GM12878 (cell line): ENCODE measurements at regions not wholly inside any gene's neighbourhood (a gene's known extent, or its start where the extent isn't known, plus 50 kb on each side); places are given as distances from the start of the nearest gene placed in this dataset.

ENCODE experiments used
- ATAC-seq: fragments of 200-7000 bp; cut with Tn5 transposase; 3 replicates; pipeline ENCODE4 v1.9.1; 2020; ENCODE audit warnings: mild to moderate bottlenecking, moderate library complexity
- BruUV-seq: library from RNA; stranded (reverse); fragments of 400-500 nt; replicated peaks from 2 replicates; lab custom pipeline; 2021; lab: Mats Ljungman, UMichigan
- CTCF ChIA-PET: fragments of 300-600 bp; sonication (Branson Sonifier 250); formaldehyde crosslinking; extraction: SDS; loops from one replicate; lab custom pipeline; 2021; ENCODE audit warnings: inconsistent platforms; lab: Yijun Ruan, JAX
- POLR2A ChIA-PET: fragments of 350-600 bp; formaldehyde crosslinking; extraction: SDS; loops from one replicate; lab custom pipeline; 2021; ENCODE audit warnings: inconsistent platforms; lab: Charles Lee
- RAD21 ChIA-PET: fragments of 300-600 bp; sonication (Branson Sonifier 250); formaldehyde crosslinking; loops from one replicate; lab custom pipeline; 2023; ENCODE audit warnings: antibody characterized with exemption; ENCODE audit not compliant: unreplicated experiment; lab: Charles Lee
- SMC1A ChIA-PET: fragments of 300-600 bp; sonication (Branson Sonifier 250); formaldehyde crosslinking; loops from one replicate; lab custom pipeline; 2023; ENCODE audit not compliant: unreplicated experiment, uncharacterized antibody; lab: Charles Lee
- DNase-seq: peaks from one replicate; pipeline ENCODE4 v3.0.0-alpha.2; 2011; ENCODE audit warnings: low read depth, low spot score
- FAIRE-seq: peaks from 3 replicates; lab custom pipeline; 2011; peaks lifted over from hg19 to GRCh38; lab: Jason Lieb, UNC
- H2AFZ ChIP-seq: 2 replicates; pipeline ENCODE4 v1.6.0; 2011; ENCODE audit warnings: low read depth, low read length, control low read depth; ENCODE audit not compliant: control insufficient read depth
- H3K27ac ChIP-seq: 2 replicates; pipeline ENCODE4 v1.5.1; 2011; ENCODE audit warnings: control low read depth; ENCODE audit not compliant: control insufficient read depth, insufficient read depth
- H3K27me3 ChIP-seq, 2 experiments: replicated peaks in 1 of 2; 2 replicates each; pipeline versions ENCODE4 v1.6.0 to v1.6.1; 2011; ENCODE audit warnings: low read length in 1 of 2; ENCODE audit not compliant: control insufficient read depth in 2 of 2, insufficient read depth in 2 of 2
- H3K36me3 ChIP-seq, 2 experiments: 2 replicates each; pipeline ENCODE4 v1.5.1; 2011; ENCODE audit warnings: low read length in 1 of 2; ENCODE audit not compliant: control insufficient read depth in 2 of 2, insufficient read depth in 2 of 2
- H3K4me1 ChIP-seq: 2 replicates; pipeline ENCODE4 v1.6.1; 2011; ENCODE audit warnings: mild to moderate bottlenecking, low read length, moderate library complexity, mixed read lengths; ENCODE audit not compliant: control insufficient read depth, insufficient read depth
- H3K4me2 ChIP-seq: 2 replicates; pipeline ENCODE4 v1.6.0; 2011; ENCODE audit warnings: control low read depth; ENCODE audit not compliant: control insufficient read depth, insufficient read depth
- H3K4me3 ChIP-seq: fragments of 200-600 bp; sonication (generic); 2 replicates; pipeline ENCODE4 v1.5.1; 2016
- H3K79me2 ChIP-seq: 2 replicates; pipeline ENCODE4 v1.6.0; 2011; ENCODE audit warnings: low read length; ENCODE audit not compliant: control insufficient read depth, insufficient read depth
- H3K9ac ChIP-seq: 2 replicates; pipeline ENCODE4 v1.8.0; 2011; ENCODE audit warnings: low read length, control low read depth, mixed read lengths; ENCODE audit not compliant: control insufficient read depth, insufficient read depth
- H3K9me3 ChIP-seq: replicated peaks from 3 replicates; pipeline ENCODE4 v1.5.1; 2011; ENCODE audit warnings: mild to moderate bottlenecking, low read length; ENCODE audit not compliant: control insufficient read depth, insufficient read depth
- H4K20me1 ChIP-seq: 2 replicates; pipeline ENCODE4 v1.6.0; 2011; ENCODE audit not compliant: control insufficient read depth, insufficient read depth
- ASH2L ChIP-seq: fragments of 300-600, 200-600 bp; sonication (generic); IDR thresholded peaks from 2 replicates; pipeline ENCODE4 v1.6.1; 2017; ENCODE audit warnings: low read depth, mild to moderate bottlenecking, borderline replicate concordance
- CEBPZ ChIP-seq: fragments of 150-350 bp; IDR thresholded peaks from 2 replicates; pipeline ENCODE4 v1.6.1; 2016; ENCODE audit warnings: low read depth, low read length
- CHD2 ChIP-seq: IDR thresholded peaks from 2 replicates; pipeline ENCODE4 v1.6.1; 2011; ENCODE audit warnings: low read depth, low read length, improper control_type of control experiment, borderline replicate concordance
- E4F1 ChIP-seq: fragments of 450-650 bp; IDR thresholded peaks from 2 replicates; pipeline ENCODE4 v1.6.1; 2018; ENCODE audit warnings: borderline replicate concordance, mild to moderate bottlenecking; ENCODE audit not compliant: partially characterized antibody
- NFYB ChIP-seq: IDR thresholded peaks from 2 replicates; pipeline ENCODE4 v1.6.1; 2011; ENCODE audit warnings: low read depth, mild to moderate bottlenecking, low read length, improper control_type of control experiment, moderate library complexity; ENCODE audit not compliant: insufficient read depth
- NR2F1 ChIP-seq: fragments of 450-650 bp; conservative IDR thresholded peaks from 2 replicates; pipeline ENCODE4 v1.6.1; 2017; ENCODE audit warnings: mild to moderate bottlenecking
- POLR2A ChIP-seq: IDR thresholded peaks from 2 replicates; pipeline ENCODE4 v1.6.1; 2011; ENCODE audit warnings: low read depth, mild to moderate bottlenecking, low read length
- SIX5 ChIP-seq: IDR thresholded peaks from 2 replicates; pipeline ENCODE4 v1.6.1; 2011; ENCODE audit warnings: mild to moderate bottlenecking, low read depth, low read length, moderate library complexity; ENCODE audit not compliant: severe bottlenecking
- USF1 ChIP-seq: IDR thresholded peaks from 2 replicates; pipeline ENCODE4 v1.6.1; 2011; ENCODE audit warnings: borderline replicate concordance, low read depth, mild to moderate bottlenecking, moderate library complexity, mixed read lengths, low read length; ENCODE audit not compliant: insufficient read depth; ENCODE audit errors: extremely low read length
- ZNF207 ChIP-seq: fragments of 450-650 bp; IDR thresholded peaks from 2 replicates; pipeline ENCODE4 v1.6.1; 2014; ENCODE audit warnings: antibody characterized with exemption, mild to moderate bottlenecking, borderline replicate concordance
- WGBS: methylation state at CpG from one replicate; pipeline ENCODE4 v1.1.6; 2016; ENCODE audit warnings: low lambda C conversion rate; ENCODE audit not compliant: insufficient replicate concordance, insufficient coverage; ENCODE audit errors: missing lambda C conversion rate; 5-methylcytosine and 5-hydroxymethylcytosine counted together
- in situ Hi-C: fragments of 300-500 bp; cut with MboI; formaldehyde crosslinking; loops from 9 replicates; pipeline ENCODE4 v1.14.3; 2018; ENCODE audit warnings: mixed read lengths
- intact Hi-C: fragments of 100-400 bp; cut with micrococcal nuclease; formaldehyde crosslinking; loops from one replicate; pipeline ENCODE4 v1.14.2; 2022; ENCODE audit not compliant: unreplicated experiment

GRCh38 chr7:155950898-155951553, 138.8 kb upstream of the SHH start (continued):
- TF ChIP-seq CEBPZ, result no peak
- TF ChIP-seq, all 136 proteins: peak for 0

GRCh38 chr7:155948845-155949244, 136.6 kb upstream of the SHH start:
- Histone ChIP-seq H3K36me3 (no peaks in the 10 kb centered on the region), H3K9me3 (no peaks in the 10 kb centered on the region), H3K4me2 (no peak overlapping the region), H3K27ac (no peak overlapping the region), H3K4me1 (no peaks in the 10 kb centered on the region), H3K27me3 (peaks cover 1 to 2% of the 10 kb centered on the region in 2 experiments; a peak in 3 of 4 replicates), H4K20me1 (no peaks in the 10 kb centered on the region), H3K79me2 (no peaks in the 10 kb centered on the region), H3K4me3 (no peak overlapping the region), H3K9ac (no peak overlapping the region), H2AFZ (no peak overlapping the region)
- 36% methylated on average over 10 of the region's 10 CpGs for WGBS
- ChIA-PET SMC1A (no interaction called here), RAD21 (no interaction called here), POLR2A (no interaction called here), CTCF (no interaction called here)
- ATAC-seq (no peak), FAIRE-seq (no peak), DNase-seq (no peak)
- in situ Hi-C loops (no loop called here), intact Hi-C loops (no loop called here)
- TF ChIP-seq ASH2L, result no peak
- no peak for TF ChIP-seq CHD2
- TF ChIP-seq ZNF207, result no peak
- no peak for TF ChIP-seq POLR2A
- no peak for TF ChIP-seq NFYB
- TF ChIP-seq SIX5, result no peak
- no peak for TF ChIP-seq NR2F1
- TF ChIP-seq E4F1, result no peak
- no peak for TF ChIP-seq USF1
- no TSS peak for BruUV-seq
